ENCODE measurements at regions not wholly inside any gene's neighbourhood (a gene's known extent, or its start where the extent isn't known, plus 50 kb on each side); places are given as distances from the start of the nearest gene placed in this dataset.

- 52 to 57% methylated on average over 8 of the region's 8 CpGs for WGBS, 2 donors
- DNase-seq (ENCODE audit: low spot score in 2 of 2): no peak
- Histone ChIP-seq H3K4me1 (no peaks in the 10 kb centered on the region), H3K36me3 (no peaks in the 10 kb centered on the region), H3K9me3 (peaks cover 0 to 9% (median 0%) of the 10 kb centered on the region in 4 donors), H3K27me3 (no peaks in the 10 kb centered on the region), H3K27ac (no peak overlapping the region), H3K4me3 (no peak overlapping the region)
- TF ChIP-seq EP300 (IDR thresholded peaks at IDR 0.05) (no peak), POLR2A (IDR thresholded peaks at IDR 0.05) (no peak)
- TF ChIP-seq, protein P1, sequence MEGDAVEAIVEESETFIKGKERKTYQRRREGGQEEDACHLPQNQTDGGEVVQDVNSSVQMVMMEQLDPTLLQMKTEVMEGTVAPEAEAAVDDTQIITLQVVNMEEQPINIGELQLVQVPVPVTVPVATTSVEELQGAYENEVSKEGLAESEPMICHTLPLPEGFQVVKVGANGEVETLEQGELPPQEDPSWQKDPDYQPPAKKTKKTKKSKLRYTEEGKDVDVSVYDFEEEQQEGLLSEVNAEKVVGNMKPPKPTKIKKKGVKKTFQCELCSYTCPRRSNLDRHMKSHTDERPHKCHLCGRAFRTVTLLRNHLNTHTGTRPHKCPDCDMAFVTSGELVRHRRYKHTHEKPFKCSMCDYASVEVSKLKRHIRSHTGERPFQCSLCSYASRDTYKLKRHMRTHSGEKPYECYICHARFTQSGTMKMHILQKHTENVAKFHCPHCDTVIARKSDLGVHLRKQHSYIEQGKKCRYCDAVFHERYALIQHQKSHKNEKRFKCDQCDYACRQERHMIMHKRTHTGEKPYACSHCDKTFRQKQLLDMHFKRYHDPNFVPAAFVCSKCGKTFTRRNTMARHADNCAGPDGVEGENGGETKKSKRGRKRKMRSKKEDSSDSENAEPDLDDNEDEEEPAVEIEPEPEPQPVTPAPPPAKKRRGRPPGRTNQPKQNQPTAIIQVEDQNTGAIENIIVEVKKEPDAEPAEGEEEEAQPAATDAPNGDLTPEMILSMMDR (IDR thresholded peaks at IDR 0.05): no peak
These were observed 167.4 kb downstream of the TEX36 start for GRCh38 chr10:125515571-125515970.

- H3K27me3 ChIP-seq: no peaks in the 10 kb centered on the region
- no peak for DNase-seq (ENCODE audit: low spot score in 2 of 2)
- TF ChIP-seq EP300 (IDR thresholded peaks at IDR 0.05) (no peak), POLR2A (IDR thresholded peaks at IDR 0.05) (no peak)
- TF ChIP-seq, protein P1 (IDR thresholded peaks at IDR 0.05): no peak
- WGBS, 2 donors: 40 to 50% methylated on average over 17 of the region's 17 CpGs
- no peak overlapping the region for H3K4me3 ChIP-seq
- no peaks in the 10 kb centered on the region for H3K4me1 ChIP-seq
- no peaks in the 10 kb centered on the region for H3K36me3 ChIP-seq
- peaks cover 0 to 7% (median 0%) of the 10 kb centered on the region in 4 donors for H3K9me3 ChIP-seq
- H3K27ac ChIP-seq: no peak overlapping the region
These were observed 168.5 kb downstream of the TEX36 start for GRCh38 chr10:125514206-125515162.

DNA sequence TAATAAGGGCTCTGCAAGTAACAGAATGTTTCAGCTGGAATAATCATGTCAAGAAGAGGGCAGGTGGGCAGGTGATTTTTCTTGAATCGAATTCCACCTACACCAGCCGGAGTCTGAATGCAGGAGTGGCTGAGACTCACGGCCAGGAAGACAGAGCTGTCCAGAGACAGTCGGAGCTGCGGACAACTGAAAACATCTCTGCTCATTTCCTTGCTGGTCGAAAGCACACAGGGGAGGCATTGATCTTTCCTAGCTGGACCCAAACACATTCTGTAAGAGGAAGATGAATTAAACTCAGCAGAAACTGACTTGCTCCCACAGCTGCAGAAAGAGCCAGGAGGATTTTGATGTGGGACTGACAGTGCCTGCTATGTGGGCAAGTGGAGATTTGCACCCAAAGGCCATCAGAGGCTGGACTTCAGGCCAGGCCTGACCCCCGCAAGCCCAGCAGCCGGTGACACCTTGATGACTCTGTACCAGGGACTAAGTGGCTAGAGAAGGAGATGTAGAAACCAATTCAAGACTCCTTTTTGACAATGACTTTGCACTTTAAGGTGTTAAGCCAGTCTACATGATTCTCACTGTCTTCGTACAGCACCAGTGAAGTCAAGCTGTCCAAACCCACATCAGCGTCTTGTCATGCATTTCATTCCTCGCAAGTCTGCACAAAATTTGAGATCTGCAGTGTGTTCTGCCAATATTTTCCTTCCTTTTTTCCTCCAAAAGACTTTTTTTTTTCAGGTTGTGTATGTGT is 169.4 kb downstream of the TEX36 start:
- Histone ChIP-seq H3K9me3 (peaks cover 0 to 3% (median 0%) of the 10 kb centered on the region in 4 donors), H3K4me3 (no peak overlapping the region), H3K36me3 (no peaks in the 10 kb centered on the region), H3K27me3 (no peaks in the 10 kb centered on the region), H3K27ac (no peak overlapping the region), H3K4me1 (no peaks in the 10 kb centered on the region)
- no peak for DNase-seq (ENCODE audit: low spot score in 2 of 2)
- no peak for TF ChIP-seq POLR2A (IDR thresholded peaks at IDR 0.05)
- TF ChIP-seq, protein P1 (IDR thresholded peaks at IDR 0.05): no peak
- no peak for TF ChIP-seq EP300 (IDR thresholded peaks at IDR 0.05)
- 57 to 63% methylated on average over 11 of the region's 11 CpGs for WGBS, 2 donors

DNA sequence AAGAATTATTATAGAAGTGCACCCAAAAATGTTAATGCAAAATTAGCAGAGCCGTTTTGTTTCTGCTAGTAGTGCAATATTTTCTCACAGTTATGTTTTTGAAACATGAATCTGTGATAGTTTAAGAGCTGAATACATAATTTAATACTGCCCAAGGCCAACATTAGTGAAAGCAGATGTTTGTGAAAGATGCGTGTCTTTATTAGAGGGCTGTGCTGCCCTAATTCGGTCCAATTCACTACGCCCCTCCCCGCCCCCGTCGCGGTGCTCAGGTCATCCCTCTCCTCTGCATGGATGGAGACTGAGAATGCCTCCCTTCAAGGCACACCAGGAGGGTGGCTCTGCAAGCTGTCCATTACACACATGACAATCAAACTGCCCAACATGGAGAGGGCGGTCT is 172.0 kb downstream of the TEX36 start:
- no peaks in the 10 kb centered on the region for H3K36me3 ChIP-seq
- H3K27me3 ChIP-seq: no peaks in the 10 kb centered on the region
- H3K4me3 ChIP-seq: no peak overlapping the region
- TF ChIP-seq POLR2A (IDR thresholded peaks at IDR 0.05) (no peak), EP300 (IDR thresholded peaks at IDR 0.05) (no peak)
- TF ChIP-seq, protein P1 (IDR thresholded peaks at IDR 0.05): no peak
- no peaks in the 10 kb centered on the region for H3K4me1 ChIP-seq
- 62 to 67% methylated on average over 9 of the region's 9 CpGs for WGBS, 2 donors
- no peaks in the 10 kb centered on the region for H3K9me3 ChIP-seq
- H3K27ac ChIP-seq: no peak overlapping the region
- no peak for DNase-seq (ENCODE audit: low spot score in 2 of 2)

DNA sequence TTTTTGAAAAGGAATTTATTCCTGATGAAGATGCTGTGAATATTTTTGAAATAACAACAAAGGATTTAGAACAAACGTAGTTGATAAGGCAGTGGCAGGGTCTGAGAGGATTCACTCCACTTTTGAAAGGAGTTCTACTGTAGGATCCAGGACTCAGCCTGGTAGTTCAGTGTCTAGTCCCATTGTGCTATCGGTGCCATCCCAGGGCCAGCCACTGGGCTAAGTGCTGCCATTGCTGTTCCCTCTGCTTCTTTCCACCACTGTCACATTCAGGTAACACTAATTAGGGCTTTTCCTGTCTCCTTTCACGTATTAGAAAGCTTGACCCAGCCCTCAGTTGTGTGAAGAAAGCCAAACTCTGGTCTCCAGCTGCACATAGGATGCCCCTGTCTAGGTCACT is 177.3 kb downstream of the TEX36 start:
- H3K4me1 ChIP-seq: no peaks in the 10 kb centered on the region
- TF ChIP-seq, protein P1 (IDR thresholded peaks at IDR 0.05): no peak
- no peak for TF ChIP-seq EP300 (IDR thresholded peaks at IDR 0.05)
- TF ChIP-seq POLR2A (IDR thresholded peaks at IDR 0.05): no peak

More for the DNA sequence above, 177.3 kb downstream of the TEX36 start:
- Histone ChIP-seq H3K36me3 (no peaks in the 10 kb centered on the region), H3K9me3 (no peaks in the 10 kb centered on the region), H3K27ac (no peak overlapping the region), H3K27me3 (no peaks in the 10 kb centered on the region), H3K4me3 (no peak overlapping the region)
- 73 to 77% methylated on average over 3 of the region's 3 CpGs for WGBS, 2 donors
- no peak for DNase-seq (ENCODE audit: low spot score in 2 of 2)
